HepG2 (cell line): ENCODE measurements at regions not wholly inside any gene's neighbourhood (a gene's known extent, or its start where the extent isn't known, plus 50 kb on each side); places are given as distances from the start of the nearest gene placed in this dataset.

Experiments
- ATAC-seq: fragments of 200-7000 bp; cut with Tn5 transposase; 3 replicates; pipeline ENCODE4 v1.9.1; 2020; ENCODE audit warnings: mild to moderate bottlenecking, moderate library complexity
- BruUV-seq: library from RNA; stranded (reverse); fragments of 400-500 nt; replicated peaks from 2 replicates; lab custom pipeline; 2021; lab: Mats Ljungman, UMichigan
- CTCF ChIA-PET: fragments of 300-600 bp; formaldehyde crosslinking; extraction: SDS; loops from one replicate; lab custom pipeline; 2021; ENCODE audit warnings: low total read pairs, inconsistent platforms, low intra/inter-chr PET ratio; lab: Yijun Ruan, JAX
- POLR2A ChIA-PET: fragments of 350-600 bp; sonication (Branson Sonifier 250); formaldehyde crosslinking; loops from one replicate; lab custom pipeline; 2020; ENCODE audit warnings: antibody characterized with exemption, inconsistent platforms; lab: Yijun Ruan, JAX
- DNase-seq: peaks from one replicate; pipeline ENCODE4 v3.0.0-alpha.2; 2015; ENCODE audit warnings: low spot score
- FAIRE-seq: peaks from 3 replicates; lab custom pipeline; 2011; peaks lifted over from hg19 to GRCh38; lab: Jason Lieb, UNC
- H2AFZ ChIP-seq: one replicate; pipeline ENCODE4 v1.6.1; 2011; ENCODE audit warnings: low read length, inconsistent platforms
- H3K27ac ChIP-seq: fragments of 300-600 bp; 3 replicates; pipeline ENCODE4 v1.8.0; 2011; ENCODE audit warnings: mixed run types, mild to moderate bottlenecking, mixed read lengths, low read length, inconsistent platforms; ENCODE audit not compliant: insufficient read depth; ENCODE audit errors: extremely low read length
- H3K27me3 ChIP-seq, 2 experiments: fragments of 200-600 bp in 1 of 2; 2 replicates in 1 of 2; 3 replicates in 1 of 2; pipeline versions ENCODE4 v1.6.0 to v1.8.0; 2011; ENCODE audit warnings: low read length in 2 of 2, mild to moderate bottlenecking in 2 of 2, moderate library complexity in 2 of 2, inconsistent platforms in 1 of 2; ENCODE audit not compliant: insufficient read depth in 2 of 2, control insufficient read depth in 1 of 2
- H3K36me3 ChIP-seq, 2 experiments: fragments of 200-600 bp in 1 of 2; replicated peaks in 1 of 2; 2 replicates in 1 of 2; 3 replicates in 1 of 2; pipeline versions ENCODE4 v1.5.1 to v1.8.0; 2011; ENCODE audit warnings: low read length in 2 of 2, inconsistent platforms in 1 of 2; ENCODE audit not compliant: insufficient read depth in 2 of 2, control insufficient read depth in 1 of 2
- H3K4me1 ChIP-seq: 2 replicates; pipeline ENCODE4 v1.5.1; 2012; ENCODE audit warnings: low read length, inconsistent platforms; ENCODE audit not compliant: insufficient read depth
- H3K4me2 ChIP-seq: 2 replicates; pipeline ENCODE4 v1.6.0; 2011; ENCODE audit warnings: low read depth, low read length, inconsistent platforms
- H3K4me3 ChIP-seq, 3 experiments: fragments of 200-600 bp in 1 of 3; sonication (generic), shearing (Covaris generic) in 1 of 3; replicated peaks in 1 of 3; 2 replicates each; pipeline ENCODE4 v1.5.1; 2011 to 2016; ENCODE audit warnings: low read length in 3 of 3, inconsistent platforms in 2 of 3, low read depth in 2 of 3, mild to moderate bottlenecking in 2 of 3, control low read depth in 1 of 3, mixed read lengths in 1 of 3; ENCODE audit not compliant: insufficient read depth in 1 of 3
- H3K79me2 ChIP-seq: one replicate; pipeline ENCODE4 v1.6.1; 2011; ENCODE audit warnings: low read length, inconsistent platforms; ENCODE audit not compliant: insufficient read depth
- H3K9ac ChIP-seq: 2 replicates; pipeline ENCODE4 v1.6.0; 2011; ENCODE audit warnings: mild to moderate bottlenecking, low read depth, low read length, inconsistent platforms; ENCODE audit not compliant: insufficient read depth
- H3K9me3 ChIP-seq: 2 replicates; pipeline ENCODE4 v1.5.1; 2012; ENCODE audit warnings: mild to moderate bottlenecking, low read length
- H4K20me1 ChIP-seq: 2 replicates; pipeline ENCODE4 v1.6.0; 2011; ENCODE audit warnings: inconsistent platforms, mild to moderate bottlenecking, low read length, moderate library complexity; ENCODE audit not compliant: insufficient read depth
- AKNA ChIP-seq: sonication (generic); formaldehyde crosslinking; IDR thresholded peaks from 2 replicates; pipeline ENCODE4 v1.4.0; 2020; ENCODE audit warnings: missing genetic modification reagents, borderline replicate concordance
- HNRNPL ChIP-seq: fragments of 200-400 bp; formaldehyde crosslinking; IDR thresholded peaks from 2 replicates; pipeline ENCODE4 v1.6.1; 2017; ENCODE audit warnings: mild to moderate bottlenecking, low read depth, low read length
- POGZ ChIP-seq: sonication (generic); formaldehyde crosslinking; IDR thresholded peaks from 2 replicates; pipeline ENCODE4 v1.4.0; 2020; ENCODE audit warnings: mild to moderate bottlenecking, missing genetic modification reagents
- ZNF333 ChIP-seq: sonication (generic); formaldehyde crosslinking; IDR thresholded peaks from 2 replicates; pipeline ENCODE4 v1.4.0; 2020; ENCODE audit warnings: mild to moderate bottlenecking, missing genetic modification reagents, borderline replicate concordance
- WGBS: methylation state at CpG from one replicate; pipeline ENCODE4 v1.1.6; 2017; ENCODE audit warnings: low lambda C conversion rate; 5-methylcytosine and 5-hydroxymethylcytosine counted together
- in situ Hi-C: cut with HindIII; loops from 2 replicates; pipeline ENCODE4 v1.10.0; 2017; ENCODE audit warnings: low pct_unique_long_range_greater_than_20kb; ENCODE audit not compliant: extremely low pct_ligation_motif_present
- intact Hi-C: fragments of 100-400 bp; cut with micrococcal nuclease; formaldehyde crosslinking; loops from one replicate; pipeline ENCODE4 v1.10.0; 2022; ENCODE audit not compliant: unreplicated experiment
- TF ChIP-seq, protein P1 (sequence below): sonication (generic); formaldehyde crosslinking; IDR thresholded peaks from 2 replicates; pipeline ENCODE4 v1.4.0; 2020; ENCODE audit warnings: mild to moderate bottlenecking, missing genetic modification reagents

DNA sequence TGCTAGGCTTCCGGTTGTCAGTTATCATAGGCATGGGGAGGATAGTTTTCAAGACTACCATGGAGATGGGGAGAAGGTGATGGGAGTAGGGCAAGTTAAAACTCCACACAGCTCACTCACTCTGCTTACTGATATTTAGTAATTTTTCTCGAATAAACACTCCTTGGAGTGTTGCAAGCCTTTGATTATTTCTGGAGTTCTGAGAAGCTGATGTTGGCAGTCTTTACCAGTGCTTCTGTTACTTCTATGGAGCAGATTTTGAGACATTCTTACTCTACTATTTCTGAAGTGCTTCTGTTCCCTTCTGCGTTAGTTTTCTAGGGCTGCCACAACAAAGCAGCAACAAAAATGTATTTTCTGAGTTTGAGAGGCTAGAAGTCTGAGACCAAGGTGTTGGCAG is 104.4 kb downstream of the CH25H start (continued):
- no peak for TF ChIP-seq AKNA

- ChIA-PET CTCF (no interaction called here), POLR2A (no interaction called here)
- no peak overlapping the region for H2AFZ ChIP-seq
- no peaks in the 10 kb centered on the region for H3K27me3 ChIP-seq
- no TSS peak for BruUV-seq
- FAIRE-seq = no peak
- no peaks in the 10 kb centered on the region for H3K79me2 ChIP-seq
- intact Hi-C loops (no loop called here), in situ Hi-C loops (no loop called here)
- H3K9me3 ChIP-seq = no peaks in the 10 kb centered on the region
- no peaks in the 10 kb centered on the region for H4K20me1 ChIP-seq
- no peak for TF ChIP-seq ZNF333 (CRISPR knock-in tag)
- TF ChIP-seq, protein P1, sequence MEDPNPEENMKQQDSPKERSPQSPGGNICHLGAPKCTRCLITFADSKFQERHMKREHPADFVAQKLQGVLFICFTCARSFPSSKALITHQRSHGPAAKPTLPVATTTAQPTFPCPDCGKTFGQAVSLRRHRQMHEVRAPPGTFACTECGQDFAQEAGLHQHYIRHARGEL (CRISPR knock-in tag) = no peak
- TF ChIP-seq HNRNPL = no peak
- no peak for TF ChIP-seq POGZ (CRISPR knock-in tag)
- no peaks in the 10 kb centered on the region for H3K36me3 ChIP-seq
- no peak overlapping the region for H3K27ac ChIP-seq
- H3K4me3 ChIP-seq = no peak overlapping the region
- no peaks in the 10 kb centered on the region for H3K4me1 ChIP-seq
- WGBS = 2% methylated on average over 4 of the region's 4 CpGs
- no peak for DNase-seq
- ATAC-seq = no peak
- H3K4me2 ChIP-seq = no peak overlapping the region
- no peak overlapping the region for H3K9ac ChIP-seq
Measured at GRCh38 chr10:89101943-89102342, 105.2 kb downstream of the CH25H start.
